ENCODE measurements at regions not wholly inside any gene's neighbourhood (a gene's known extent, or its start where the extent isn't known, plus 50 kb on each side); places are given as distances from the start of the nearest gene placed in this dataset.

DNA sequence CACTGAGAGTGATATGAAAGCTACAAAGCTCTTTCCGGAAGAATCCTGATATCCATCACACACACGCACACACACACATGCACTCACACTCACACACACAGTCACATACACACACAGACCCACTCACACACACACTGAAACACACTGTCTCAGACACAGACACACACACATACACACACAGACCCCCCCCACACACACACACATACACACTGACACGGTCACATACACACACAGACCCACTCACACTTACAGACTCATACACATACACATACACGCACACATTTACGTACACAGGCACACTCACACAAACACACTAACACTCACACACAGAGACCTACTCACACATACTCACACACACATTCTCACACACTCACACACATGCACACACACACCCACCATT, 58.6 kb downstream of the LIG4 start:
- H3K4me3 ChIP-seq (ENCODE audit: insufficient read depth, low read depth, low read length): no peak overlapping the region
- no peaks in the 10 kb centered on the region for H3K36me3 ChIP-seq (replicated peaks; ENCODE audit: control insufficient read depth, insufficient read depth, low read length)
- DNase-seq: no peak
- no peaks in the 10 kb centered on the region for H3K27me3 ChIP-seq (ENCODE audit: control insufficient read depth, insufficient read depth, low read length)

DNA sequence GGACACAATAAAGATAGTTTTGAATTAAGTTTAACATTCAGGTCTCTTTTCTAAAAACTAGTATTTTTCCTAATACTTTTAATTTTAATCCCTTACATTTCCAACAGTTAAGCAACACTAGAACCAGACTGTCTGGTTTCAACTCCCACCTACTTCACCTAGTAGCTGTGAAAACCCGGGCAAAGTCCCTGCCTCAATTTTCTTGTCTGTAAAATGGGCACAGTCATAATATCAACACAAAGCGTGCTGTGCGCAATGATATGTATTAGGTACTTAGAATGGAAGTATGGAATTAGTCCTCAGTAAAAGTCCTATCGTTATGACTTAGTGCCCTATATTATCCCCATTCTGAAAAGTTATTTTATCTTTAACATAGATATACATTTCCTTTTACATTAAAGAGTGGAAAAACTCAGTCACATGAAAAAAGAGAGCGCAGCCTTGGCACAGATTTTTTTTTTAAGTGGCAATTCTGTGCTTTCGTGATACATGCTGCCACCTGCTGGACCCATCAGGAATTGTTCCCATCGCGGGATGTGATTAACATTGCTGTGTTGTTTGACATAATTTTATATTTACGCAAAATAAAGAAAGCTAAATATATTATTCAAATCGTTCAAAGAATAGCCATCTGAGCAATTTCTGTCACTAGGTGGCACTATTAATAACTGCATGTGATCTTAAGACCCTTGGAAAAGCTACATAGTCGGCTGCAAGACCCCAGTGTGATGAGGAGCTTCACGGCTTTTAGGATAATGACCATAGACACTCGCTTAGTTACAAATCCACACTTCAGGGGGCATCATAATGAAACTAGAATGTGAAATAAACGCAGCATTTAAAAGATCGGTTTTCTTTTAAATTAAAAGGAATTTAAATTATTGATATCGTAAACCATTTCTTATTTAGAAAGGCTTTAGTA, 59.9 kb downstream of the LIG4 start:
- DNase-seq: peak; percentile 38
- no peaks in the 10 kb centered on the region for H3K36me3 ChIP-seq (replicated peaks; ENCODE audit: control insufficient read depth, insufficient read depth, low read length)
- H3K4me3 ChIP-seq (ENCODE audit: insufficient read depth, low read depth, low read length): no peak overlapping the region
- H3K27me3 ChIP-seq (ENCODE audit: control insufficient read depth, insufficient read depth, low read length): no peaks in the 10 kb centered on the region

DNA sequence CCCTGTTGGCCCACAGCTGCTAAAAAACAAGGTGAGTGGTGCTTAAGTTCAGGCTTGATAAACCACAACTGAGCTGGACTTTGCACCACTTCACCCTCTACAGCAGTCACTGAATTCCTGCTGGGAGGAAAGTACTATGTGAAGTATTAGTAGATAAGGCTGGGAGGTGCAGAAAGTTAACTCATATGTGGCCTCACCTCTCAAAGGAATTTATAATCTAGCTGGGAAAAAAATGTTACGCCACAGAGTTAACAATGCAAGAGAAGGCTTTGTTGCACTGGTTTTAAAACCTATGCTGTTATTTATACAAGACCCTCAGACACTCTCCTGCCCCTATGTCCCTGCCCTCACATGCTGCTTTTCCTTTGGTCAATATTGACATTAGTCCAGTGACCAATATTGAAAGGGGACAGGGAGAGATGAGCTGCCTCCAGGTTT, 60.9 kb downstream of the LIG4 start:
- no peak overlapping the region for H3K4me3 ChIP-seq (ENCODE audit: insufficient read depth, low read depth, low read length)
- no peaks in the 10 kb centered on the region for H3K27me3 ChIP-seq (ENCODE audit: control insufficient read depth, insufficient read depth, low read length)
- no peaks in the 10 kb centered on the region for H3K36me3 ChIP-seq (replicated peaks; ENCODE audit: control insufficient read depth, insufficient read depth, low read length)
- DNase-seq: no peak

DNA sequence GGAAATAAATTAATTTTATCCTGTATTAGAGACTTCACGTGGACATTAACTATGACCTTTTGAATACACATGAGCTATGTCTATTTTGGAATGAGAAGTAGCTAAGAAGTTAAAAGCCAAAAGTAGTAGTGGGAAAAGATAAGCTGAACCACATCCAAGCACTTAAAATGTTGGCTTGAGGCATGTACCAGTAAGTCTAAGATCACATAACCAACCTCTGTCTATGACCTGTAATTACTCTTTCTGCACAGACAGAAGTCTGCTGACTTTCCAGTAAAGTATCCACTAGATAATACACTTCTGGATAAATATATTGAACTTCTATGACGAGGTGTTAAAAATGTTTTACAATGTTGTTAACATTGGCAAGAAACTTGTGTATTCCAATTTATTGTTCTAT, 68.7 kb downstream of the LIG4 start:
- no peak for DNase-seq

DNA sequence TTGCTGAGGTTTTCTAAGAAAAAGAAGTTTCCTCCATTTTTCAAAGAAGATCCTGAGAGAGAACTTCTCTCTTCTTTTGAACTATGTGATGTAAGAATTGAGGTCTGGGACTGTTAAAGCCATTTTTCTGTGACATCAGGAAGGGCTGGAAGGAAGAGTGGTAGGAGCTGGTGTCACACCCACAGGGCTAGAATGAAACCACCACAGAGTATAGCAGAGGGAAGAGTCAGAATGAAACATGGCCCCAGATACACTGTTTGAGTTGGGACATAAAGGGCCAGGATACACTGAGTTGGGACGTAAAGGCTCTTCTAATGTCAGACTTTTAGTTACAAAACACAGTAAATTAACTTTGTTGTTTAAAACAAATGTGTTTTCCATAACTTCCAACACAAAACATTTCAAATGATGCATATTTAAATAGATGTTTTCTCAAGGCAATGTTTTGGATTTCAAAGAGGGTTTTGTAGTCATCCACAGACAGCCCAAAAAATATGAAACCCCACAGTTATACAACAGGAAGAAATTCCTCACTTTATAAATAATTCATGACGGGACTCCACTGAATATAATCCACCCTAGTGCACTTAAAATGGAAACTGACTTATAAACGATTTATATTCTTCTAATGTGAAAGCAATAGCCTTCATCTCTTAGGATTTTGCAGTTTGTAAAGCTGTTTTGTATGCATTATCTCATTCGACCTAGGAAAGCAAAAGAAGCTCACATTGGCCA, 72.5 kb downstream of the LIG4 start:
- Histone ChIP-seq H3K36me3 (replicated peaks; ENCODE audit: control insufficient read depth, insufficient read depth, low read length) (no peaks in the 10 kb centered on the region), H3K4me3 (ENCODE audit: insufficient read depth, low read depth, low read length) (no peak overlapping the region), H3K27me3 (ENCODE audit: control insufficient read depth, insufficient read depth, low read length) (no peaks in the 10 kb centered on the region)
- DNase-seq: no peak

More for the DNA sequence above, 68.7 kb downstream of the LIG4 start:
- no peaks in the 10 kb centered on the region for H3K27me3 ChIP-seq (ENCODE audit: control insufficient read depth, insufficient read depth, low read length)
- H3K36me3 ChIP-seq (replicated peaks; ENCODE audit: control insufficient read depth, insufficient read depth, low read length): no peaks in the 10 kb centered on the region
- H3K4me3 ChIP-seq (ENCODE audit: insufficient read depth, low read depth, low read length): no peak overlapping the region

DNA sequence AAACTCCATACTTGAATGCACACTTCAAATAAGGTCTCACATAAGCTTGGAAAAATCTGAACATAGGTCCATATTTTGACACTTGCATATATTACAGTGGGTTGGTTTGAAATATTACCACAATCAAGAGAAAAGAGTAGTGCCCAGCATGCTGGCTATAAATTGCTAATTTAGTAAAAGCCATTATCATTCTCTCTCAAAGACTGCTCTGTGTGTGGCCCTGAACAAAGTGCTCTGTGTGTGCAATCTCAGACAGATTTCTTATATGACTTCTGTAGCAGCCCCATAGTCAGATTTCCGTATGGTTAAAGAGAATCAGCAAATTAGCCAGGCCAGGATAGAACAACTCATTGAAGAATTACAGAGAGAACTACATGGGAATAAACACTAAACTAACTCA, 78.2 kb downstream of the LIG4 start:
- Histone ChIP-seq H3K36me3 (replicated peaks; ENCODE audit: control insufficient read depth, insufficient read depth, low read length) (no peaks in the 10 kb centered on the region), H3K27me3 (ENCODE audit: control insufficient read depth, insufficient read depth, low read length) (no peaks in the 10 kb centered on the region), H3K4me3 (ENCODE audit: insufficient read depth, low read depth, low read length) (no peak overlapping the region)
- DNase-seq: no peak

DNA sequence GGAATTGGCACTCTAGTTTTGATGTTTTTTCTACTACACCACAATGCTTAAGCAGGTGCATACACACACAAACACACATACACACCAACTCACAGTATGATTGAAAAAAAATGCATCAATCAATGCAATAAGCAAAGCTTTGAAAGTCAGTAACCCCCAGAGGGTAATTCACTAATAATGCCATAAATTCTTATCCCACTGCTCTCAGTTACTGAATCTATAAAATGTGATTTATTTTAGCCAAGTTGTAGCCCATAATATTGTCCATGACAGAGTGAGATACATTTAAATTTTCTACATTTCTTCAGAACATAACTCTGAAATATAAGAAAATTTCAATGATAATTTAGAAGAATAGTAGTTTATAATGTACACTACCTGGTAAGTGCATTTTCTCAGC, 87.9 kb downstream of the LIG4 start:
- Histone ChIP-seq H3K4me3 (ENCODE audit: insufficient read depth, low read depth, low read length) (no peak overlapping the region), H3K27me3 (ENCODE audit: control insufficient read depth, insufficient read depth, low read length) (no peaks in the 10 kb centered on the region), H3K36me3 (replicated peaks; ENCODE audit: control insufficient read depth, insufficient read depth, low read length) (no peaks in the 10 kb centered on the region)
- no peak for DNase-seq

DNA sequence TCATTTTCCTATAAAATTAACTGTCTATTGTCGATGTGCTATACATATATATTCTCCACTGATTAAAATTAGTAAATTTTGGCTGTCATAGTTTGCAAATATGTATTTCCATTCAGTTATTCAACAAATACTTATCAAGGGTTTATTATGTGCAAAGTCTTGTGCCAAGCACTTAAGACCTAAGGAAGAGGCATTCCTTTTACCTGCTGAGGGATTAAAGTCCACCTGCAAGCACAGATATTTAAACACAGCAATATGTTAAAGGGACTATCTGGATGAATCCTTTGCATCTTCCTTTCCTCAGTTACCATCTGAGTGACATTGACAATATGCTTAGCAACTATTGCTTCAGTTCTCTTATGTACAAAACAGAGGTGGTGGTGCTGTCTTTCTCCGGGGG, 89.3 kb downstream of the LIG4 start:
- no peaks in the 10 kb centered on the region for H3K27me3 ChIP-seq (ENCODE audit: control insufficient read depth, insufficient read depth, low read length)
- no peaks in the 10 kb centered on the region for H3K36me3 ChIP-seq (replicated peaks; ENCODE audit: control insufficient read depth, insufficient read depth, low read length)
- no peak for DNase-seq
- H3K4me3 ChIP-seq (ENCODE audit: insufficient read depth, low read depth, low read length): no peak overlapping the region

DNA sequence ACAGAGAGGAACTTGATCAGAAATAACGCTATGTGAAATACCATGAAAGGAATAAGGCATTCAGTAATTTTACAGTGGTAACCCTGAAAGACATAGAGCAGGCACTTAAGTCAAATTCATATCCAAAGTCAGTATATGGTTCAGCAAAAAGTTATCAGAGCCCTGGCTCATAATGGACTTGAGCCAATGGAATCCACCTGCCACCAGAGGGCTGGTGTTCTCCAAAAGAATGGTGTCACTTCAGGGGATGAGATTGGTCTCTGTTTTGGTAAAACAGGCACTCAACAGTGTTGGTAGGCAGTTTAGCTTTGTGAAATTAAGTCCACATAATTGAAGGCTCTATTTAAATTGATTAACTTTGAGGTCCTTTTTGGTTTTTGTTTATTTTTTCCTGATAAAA, 93.9 kb downstream of the LIG4 start:
- H3K36me3 ChIP-seq (replicated peaks; ENCODE audit: control insufficient read depth, insufficient read depth, low read length): no peaks in the 10 kb centered on the region
- DNase-seq: peak; percentile 1
- no peak overlapping the region for H3K4me3 ChIP-seq (ENCODE audit: insufficient read depth, low read depth, low read length)
- no peaks in the 10 kb centered on the region for H3K27me3 ChIP-seq (ENCODE audit: control insufficient read depth, insufficient read depth, low read length)

DNA sequence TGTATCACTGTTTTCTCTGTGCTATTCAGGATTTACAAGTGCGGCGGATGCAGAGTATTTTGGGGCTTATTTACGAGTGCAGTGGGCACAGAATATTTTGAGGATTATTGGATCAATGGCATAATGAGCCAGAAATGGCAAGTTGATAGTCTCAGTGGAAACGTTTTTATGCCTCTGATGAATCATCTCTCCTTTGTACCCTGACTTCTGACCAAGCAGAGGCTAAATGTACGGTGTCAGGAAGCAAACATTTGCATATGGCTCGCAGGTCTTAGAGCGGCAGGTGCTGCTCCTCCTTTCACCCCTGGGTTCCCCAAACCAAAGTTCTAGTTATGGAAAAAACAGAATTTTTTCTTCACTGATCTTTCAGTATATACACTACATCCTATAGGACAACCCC, 94.5 kb downstream of the LIG4 start:
- no peak overlapping the region for H3K4me3 ChIP-seq (ENCODE audit: insufficient read depth, low read depth, low read length)
- no peak for DNase-seq
- H3K36me3 ChIP-seq (replicated peaks; ENCODE audit: control insufficient read depth, insufficient read depth, low read length): no peaks in the 10 kb centered on the region
- H3K27me3 ChIP-seq (ENCODE audit: control insufficient read depth, insufficient read depth, low read length): no peaks in the 10 kb centered on the region

DNA sequence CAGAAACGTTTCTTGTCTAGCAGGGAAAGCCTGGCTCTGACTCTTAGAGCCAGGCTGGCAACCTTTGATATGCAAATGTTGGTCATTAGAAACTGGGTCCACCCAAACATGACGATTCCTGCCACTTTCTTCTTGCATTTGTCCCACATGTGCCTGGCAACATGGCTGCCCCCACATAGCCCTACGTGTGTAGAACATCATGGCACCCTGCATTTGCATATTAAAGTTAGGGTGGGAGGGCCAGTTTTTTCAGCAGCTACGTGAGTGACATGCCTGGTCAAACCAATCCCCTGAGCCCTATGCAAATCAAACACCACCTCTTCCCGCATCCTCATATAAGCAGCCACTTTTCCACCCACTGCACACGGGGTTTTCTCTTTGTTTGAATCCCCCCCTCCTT, 95.0 kb downstream of the LIG4 start:
- no peak overlapping the region for H3K4me3 ChIP-seq (ENCODE audit: insufficient read depth, low read depth, low read length)
- no peaks in the 10 kb centered on the region for H3K36me3 ChIP-seq (replicated peaks; ENCODE audit: control insufficient read depth, insufficient read depth, low read length)
- no peaks in the 10 kb centered on the region for H3K27me3 ChIP-seq (ENCODE audit: control insufficient read depth, insufficient read depth, low read length)
- no peak for DNase-seq

DNA sequence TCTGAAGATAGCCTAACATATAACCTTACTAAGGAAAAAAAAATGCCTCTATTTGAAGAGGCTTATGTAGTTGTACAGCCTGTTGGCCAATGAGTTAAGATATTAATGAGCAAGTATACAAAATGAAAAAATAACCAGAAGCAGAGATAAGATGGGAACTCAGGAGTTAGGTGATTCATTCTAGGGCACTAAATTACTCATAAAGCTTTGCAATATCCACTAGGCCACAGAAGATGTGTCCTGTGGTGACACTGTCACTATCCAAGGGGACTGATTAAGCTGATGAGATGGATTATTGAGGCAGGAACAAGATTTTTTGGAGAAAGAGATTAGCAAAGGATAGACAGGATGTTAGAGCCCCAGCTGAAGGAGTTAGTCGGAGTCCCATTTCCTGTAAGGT, 99.6 kb downstream of the LIG4 start:
- no peak for DNase-seq
- H3K4me3 ChIP-seq (ENCODE audit: insufficient read depth, low read depth, low read length): no peak overlapping the region
- H3K36me3 ChIP-seq (replicated peaks; ENCODE audit: control insufficient read depth, insufficient read depth, low read length): no peaks in the 10 kb centered on the region
- no peaks in the 10 kb centered on the region for H3K27me3 ChIP-seq (ENCODE audit: control insufficient read depth, insufficient read depth, low read length)

DNA sequence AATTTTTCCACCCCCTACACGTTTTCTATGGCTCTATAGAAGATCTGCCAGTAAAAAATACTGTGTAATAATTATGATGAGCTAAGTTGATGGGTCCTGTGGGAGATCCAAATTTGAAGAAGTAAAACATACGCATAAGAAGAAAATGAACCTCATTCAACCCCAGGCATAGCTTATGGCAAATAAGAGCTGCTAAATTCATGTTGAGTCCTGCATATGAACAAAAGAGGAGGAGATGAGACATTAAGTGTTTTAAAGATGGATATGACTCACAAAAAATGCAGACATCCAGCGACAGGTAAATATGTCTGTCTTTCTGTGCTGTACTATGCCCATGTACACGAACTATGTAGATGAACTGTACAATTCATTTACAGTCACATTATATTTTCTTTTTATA, 101.9 kb downstream of the LIG4 start:
- H3K4me3 ChIP-seq (ENCODE audit: insufficient read depth, low read depth, low read length): no peak overlapping the region
- H3K27me3 ChIP-seq (ENCODE audit: control insufficient read depth, insufficient read depth, low read length): no peaks in the 10 kb centered on the region
- no peak for DNase-seq
- no peaks in the 10 kb centered on the region for H3K36me3 ChIP-seq (replicated peaks; ENCODE audit: control insufficient read depth, insufficient read depth, low read length)

DNA sequence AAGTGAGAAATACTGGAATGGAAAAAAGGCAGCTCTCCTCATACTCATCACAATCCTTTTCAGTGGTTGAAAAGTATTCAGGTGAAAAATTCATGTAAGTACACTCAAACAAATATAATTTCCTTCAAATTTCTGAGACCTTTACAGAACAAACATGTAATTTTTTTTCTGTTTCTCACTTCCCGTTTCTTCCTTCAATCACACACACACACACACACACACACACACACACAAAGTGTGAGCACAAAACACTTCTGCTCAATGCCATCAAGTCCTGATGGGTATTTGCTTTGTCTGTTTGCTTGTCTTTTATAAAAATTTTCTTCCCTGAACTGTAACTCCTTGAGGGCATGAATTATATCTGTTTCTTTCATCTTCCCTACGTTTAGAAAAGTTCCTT, 110.6 kb downstream of the LIG4 start:
- Histone ChIP-seq H3K36me3 (replicated peaks; ENCODE audit: control insufficient read depth, insufficient read depth, low read length) (no peaks in the 10 kb centered on the region), H3K27me3 (ENCODE audit: control insufficient read depth, insufficient read depth, low read length) (no peaks in the 10 kb centered on the region), H3K4me3 (ENCODE audit: insufficient read depth, low read depth, low read length) (no peak overlapping the region)
- no peak for DNase-seq

DNA sequence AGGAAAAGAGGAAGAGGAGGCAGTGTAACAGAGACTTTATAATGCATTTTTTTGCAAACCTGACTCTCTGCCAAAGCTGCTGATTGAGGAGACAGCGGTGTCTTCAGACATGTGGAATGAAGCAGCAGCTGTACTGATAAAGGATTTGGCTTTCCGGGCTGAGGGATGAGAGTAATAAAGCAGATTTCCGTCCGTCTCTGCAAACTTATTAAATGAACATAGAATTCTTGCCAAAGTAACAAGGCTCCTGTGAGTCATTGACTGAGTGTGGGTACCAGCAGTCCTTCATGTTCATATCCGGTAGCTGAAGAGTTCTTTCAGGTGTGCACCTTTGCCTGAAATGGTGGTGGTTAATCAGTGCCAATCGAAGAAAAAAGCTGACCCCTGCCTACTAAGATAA, 112.6 kb downstream of the LIG4 start:
- Histone ChIP-seq H3K36me3 (replicated peaks; ENCODE audit: control insufficient read depth, insufficient read depth, low read length) (no peaks in the 10 kb centered on the region), H3K27me3 (ENCODE audit: control insufficient read depth, insufficient read depth, low read length) (no peaks in the 10 kb centered on the region), H3K4me3 (ENCODE audit: insufficient read depth, low read depth, low read length) (no peak overlapping the region)
- no peak for DNase-seq

Data from H7 (cell line).